ENCODE measurements at regions not wholly inside any gene's neighbourhood (a gene's known extent, or its start where the extent isn't known, plus 50 kb on each side); places are given as distances from the start of the nearest gene placed in this dataset.

DNA sequence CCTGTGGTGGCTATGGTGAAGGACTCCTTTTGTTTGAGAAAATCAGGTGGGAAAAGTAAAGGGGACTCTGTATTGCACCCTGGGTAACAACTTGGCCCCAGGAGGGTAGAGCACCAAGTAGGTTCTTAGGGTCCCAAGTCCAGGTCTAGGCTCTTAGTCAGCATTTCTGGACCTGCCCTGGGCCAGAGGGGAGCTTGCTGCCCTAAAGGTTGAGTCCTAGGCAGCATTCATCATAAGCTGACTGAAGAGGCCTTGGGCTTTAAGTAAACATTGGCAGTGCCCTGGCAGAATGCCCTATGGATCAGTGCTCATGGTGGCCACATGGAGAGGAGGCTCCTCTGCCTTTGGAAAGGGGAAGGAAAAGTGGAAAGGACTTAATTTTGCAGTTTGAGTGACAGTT is 268.5 kb upstream of the CTNNB1 start:
- no peak overlapping the region for H2AFZ ChIP-seq (ENCODE audit: low read depth, low read length)
- no peak for TF ChIP-seq EZH2 (IDR thresholded peaks at IDR 0.05; ENCODE audit: borderline replicate concordance, low read depth, low read length, severe bottlenecking)
- TF ChIP-seq CTCF (IDR thresholded peaks at IDR 0.05; ENCODE audit: borderline replicate concordance, extremely low read depth, low read length, poor library complexity, severe bottlenecking): no peak
- no peak overlapping the region for H3K27ac ChIP-seq (ENCODE audit: low read length)
- no peaks in the 10 kb centered on the region for H4K20me1 ChIP-seq (ENCODE audit: insufficient read depth, low read length)
- DNase-seq (no peak), ATAC-seq (ENCODE audit: insufficient read depth, low read depth) (no peak)
- H3K4me3 ChIP-seq (ENCODE audit: low read depth in 1 of 2, low read length in 2 of 2): no peak overlapping the region
- H3K27me3 ChIP-seq (ENCODE audit: insufficient read depth, low read length, poor library complexity): peaks cover 6% of the 10 kb centered on the region
- no peak overlapping the region for H3K4me2 ChIP-seq (ENCODE audit: insufficient read depth, low read length)
- H3K79me2 ChIP-seq (ENCODE audit: insufficient read depth, low read length): no peaks in the 10 kb centered on the region
- H3K36me3 ChIP-seq (ENCODE audit: insufficient read depth, low read length): no peaks in the 10 kb centered on the region
- no peak overlapping the region for H3K9ac ChIP-seq (ENCODE audit: low read depth, low read length)
- no peaks in the 10 kb centered on the region for H3K9me3 ChIP-seq (ENCODE audit: insufficient read depth, low read length, severe bottlenecking)
- no peaks in the 10 kb centered on the region for H3K4me1 ChIP-seq (ENCODE audit: insufficient read depth, low read length)

DNA sequence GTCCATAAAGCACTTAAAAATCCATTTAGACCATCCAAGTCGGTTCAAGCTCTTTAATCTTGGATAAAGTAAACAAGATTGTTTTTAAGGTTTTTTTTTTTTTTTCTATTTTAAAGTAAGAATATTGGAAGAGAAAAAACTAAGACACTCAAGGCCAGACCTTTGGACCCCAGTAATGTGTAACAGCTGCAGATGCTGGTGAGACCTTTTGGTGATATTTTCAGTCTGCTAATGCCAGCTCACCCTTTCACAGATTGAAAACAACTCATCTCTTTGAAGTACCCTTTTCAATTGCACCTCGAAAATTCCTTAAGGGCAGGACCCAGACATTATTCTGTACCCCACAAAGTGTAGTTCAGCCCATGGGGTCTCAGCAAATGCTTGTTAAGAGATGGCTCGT is 260.7 kb upstream of the CTNNB1 start:
- no peaks in the 10 kb centered on the region for H3K79me2 ChIP-seq (ENCODE audit: insufficient read depth, low read length)
- no peaks in the 10 kb centered on the region for H3K9me3 ChIP-seq (ENCODE audit: insufficient read depth, low read length, severe bottlenecking)
- ATAC-seq (ENCODE audit: insufficient read depth, low read depth): no peak
- H3K4me3 ChIP-seq (ENCODE audit: low read depth in 1 of 2, low read length in 2 of 2): no peak overlapping the region
- TF ChIP-seq CTCF (IDR thresholded peaks at IDR 0.05; ENCODE audit: borderline replicate concordance, extremely low read depth, low read length, poor library complexity, severe bottlenecking): no peak
- TF ChIP-seq EZH2 (IDR thresholded peaks at IDR 0.05; ENCODE audit: borderline replicate concordance, low read depth, low read length, severe bottlenecking): no peak
- no peaks in the 10 kb centered on the region for H3K4me1 ChIP-seq (ENCODE audit: insufficient read depth, low read length)
- H2AFZ ChIP-seq (ENCODE audit: low read depth, low read length): no peak overlapping the region
- no peak for DNase-seq
- H4K20me1 ChIP-seq (ENCODE audit: insufficient read depth, low read length): no peaks in the 10 kb centered on the region
- no peak overlapping the region for H3K9ac ChIP-seq (ENCODE audit: low read depth, low read length)
- H3K27ac ChIP-seq (ENCODE audit: low read length): no peak overlapping the region
- H3K36me3 ChIP-seq (ENCODE audit: insufficient read depth, low read length): no peaks in the 10 kb centered on the region
- no peaks in the 10 kb centered on the region for H3K27me3 ChIP-seq (ENCODE audit: insufficient read depth, low read length, poor library complexity)
- H3K4me2 ChIP-seq (ENCODE audit: insufficient read depth, low read length): no peak overlapping the region

DNA sequence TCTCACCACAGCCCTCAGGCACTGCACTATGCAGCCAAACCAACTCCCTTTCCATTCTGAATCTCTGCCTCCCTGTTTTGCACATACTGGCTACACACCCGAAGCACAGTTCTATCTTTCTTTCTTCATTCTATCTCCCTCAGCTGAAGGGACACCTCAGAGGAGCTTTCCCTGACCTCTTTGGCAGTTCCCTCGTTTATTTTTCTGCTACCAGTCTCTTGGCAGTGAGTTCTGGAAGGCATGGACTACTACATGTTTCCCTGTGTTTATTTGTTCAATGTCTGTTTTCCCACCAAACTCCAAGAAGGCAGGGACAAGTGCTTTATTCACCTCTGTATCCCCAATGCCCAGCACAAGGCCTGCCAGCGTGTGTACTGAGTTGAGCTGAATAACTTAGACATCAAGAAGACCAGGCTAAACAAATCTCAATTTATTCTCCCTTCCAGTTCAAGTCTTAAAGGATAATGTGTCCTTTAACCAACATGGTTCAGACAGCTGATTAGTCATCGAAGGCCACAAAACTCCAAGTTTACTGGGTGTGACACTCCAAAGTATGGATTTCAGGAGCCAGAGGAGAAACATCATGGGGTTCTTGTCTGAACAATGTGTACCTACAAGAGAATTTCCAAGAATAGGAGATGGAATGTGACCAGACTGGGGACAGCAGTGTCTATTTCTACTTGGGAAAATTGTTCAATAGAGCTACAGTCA is 260.1 kb upstream of the CTNNB1 start:
- Histone ChIP-seq H3K27me3 (ENCODE audit: insufficient read depth, low read length, poor library complexity) (no peaks in the 10 kb centered on the region), H3K4me2 (ENCODE audit: insufficient read depth, low read length) (no peak overlapping the region), H3K4me1 (ENCODE audit: insufficient read depth, low read length) (no peaks in the 10 kb centered on the region), H3K36me3 (ENCODE audit: insufficient read depth, low read length) (no peaks in the 10 kb centered on the region), H3K79me2 (ENCODE audit: insufficient read depth, low read length) (no peaks in the 10 kb centered on the region), H3K9me3 (ENCODE audit: insufficient read depth, low read length, severe bottlenecking) (no peaks in the 10 kb centered on the region), H4K20me1 (ENCODE audit: insufficient read depth, low read length) (no peaks in the 10 kb centered on the region), H3K9ac (ENCODE audit: low read depth, low read length) (no peak overlapping the region), H3K4me3 (ENCODE audit: low read depth in 1 of 2, low read length in 2 of 2) (no peak overlapping the region), H3K27ac (ENCODE audit: low read length) (no peak overlapping the region), H2AFZ (ENCODE audit: low read depth, low read length) (no peak overlapping the region)
- no peak for TF ChIP-seq CTCF (IDR thresholded peaks at IDR 0.05; ENCODE audit: borderline replicate concordance, extremely low read depth, low read length, poor library complexity, severe bottlenecking)
- no peak for TF ChIP-seq EZH2 (IDR thresholded peaks at IDR 0.05; ENCODE audit: borderline replicate concordance, low read depth, low read length, severe bottlenecking)
- ATAC-seq (ENCODE audit: insufficient read depth, low read depth) (no peak), DNase-seq (no peak)

Measured in DND-41 (cell line).